H1 (cell line): ENCODE measurements at regions not wholly inside any gene's neighbourhood (a gene's known extent, or its start where the extent isn't known, plus 50 kb on each side); places are given as distances from the start of the nearest gene placed in this dataset.

ENCODE experiments used
- CTCF ChIA-PET: fragments of 300-600 bp; sonication (Branson Sonifier 250); formaldehyde crosslinking; loops from one replicate; lab custom pipeline; 2021; ENCODE audit not compliant: partially characterized antibody; lab: Charles Lee
- POLR2A ChIA-PET: fragments of 300-600 bp; sonication (Branson Sonifier 250); formaldehyde crosslinking; loops from one replicate; lab custom pipeline; 2021; ENCODE audit warnings: inconsistent platforms; ENCODE audit not compliant: partially characterized antibody; lab: Charles Lee
- DNase-seq, 2 experiments: peaks; one replicate each; pipeline versions ENCODE4 v3.0.0 to v3.0.0-alpha.2; 2010 to 2022; ENCODE audit warnings: low spot score in 2 of 2, low read depth in 1 of 2, mixed read lengths in 1 of 2
- FAIRE-seq: peaks from 2 replicates; lab custom pipeline; 2011; peaks lifted over from hg19 to GRCh38; lab: Jason Lieb, UNC
- H2AFZ ChIP-seq: 2 replicates; pipeline ENCODE4 v1.8.1; 2012; ENCODE audit warnings: low read length, inconsistent platforms
- H2AK5ac ChIP-seq: 2 replicates; pipeline ENCODE4 v1.6.1; 2013; ENCODE audit warnings: low read depth, low read length
- H2BK120ac ChIP-seq: replicated peaks from 2 replicates; pipeline ENCODE3; 2013; ENCODE audit warnings: low read depth, low read length, inconsistent platforms
- H2BK12ac ChIP-seq: 2 replicates; pipeline ENCODE4 v1.6.1; 2013; ENCODE audit warnings: low read depth, low read length
- H2BK15ac ChIP-seq: 2 replicates; pipeline ENCODE4 v1.6.1; 2013; ENCODE audit warnings: low read length
- H2BK20ac ChIP-seq: 2 replicates; pipeline ENCODE4 v1.6.1; 2013; ENCODE audit warnings: low read length
- H2BK5ac ChIP-seq: 2 replicates; pipeline ENCODE4 v1.6.1; 2013; ENCODE audit warnings: low read depth, low read length
- H3K14ac ChIP-seq: 2 replicates; pipeline ENCODE4 v1.6.1; 2013; ENCODE audit warnings: inconsistent platforms; ENCODE audit not compliant: insufficient read length
- H3K18ac ChIP-seq: 2 replicates; pipeline ENCODE4 v1.6.1; 2013; ENCODE audit warnings: low read length; ENCODE audit errors: extremely low read depth
- H3K23ac ChIP-seq: 2 replicates; pipeline ENCODE4 v1.6.1; 2013; ENCODE audit warnings: inconsistent platforms; ENCODE audit not compliant: insufficient read length
- H3K23me2 ChIP-seq: 2 replicates; pipeline ENCODE4 v1.6.1; 2013; ENCODE audit warnings: low read depth, low read length
- H3K27ac ChIP-seq: 2 replicates; pipeline ENCODE4 v1.6.1; 2011; ENCODE audit warnings: low read depth, low read length, inconsistent platforms
- H3K27me3 ChIP-seq, 4 experiments: replicated peaks in 1 of 4; 1 replicate in 1 of 4; 2 replicates in 3 of 4; pipeline versions ENCODE4 v1.6.1 to v1.8.1; 2011 to 2013; ENCODE audit warnings: low read length in 3 of 4, mild to moderate bottlenecking in 3 of 4, inconsistent platforms in 2 of 4, mixed read lengths in 2 of 4, moderate library complexity in 1 of 4; ENCODE audit not compliant: control insufficient read depth in 3 of 4, insufficient read depth in 3 of 4; ENCODE audit errors: extremely low read depth in 1 of 4
- H3K36me3 ChIP-seq, 4 experiments: 2 replicates each; pipeline versions ENCODE4 v1.6.1 to v1.8.1; 2011 to 2013; ENCODE audit warnings: mild to moderate bottlenecking in 4 of 4, low read length in 3 of 4, moderate library complexity in 2 of 4, control low read depth in 1 of 4, inconsistent platforms in 1 of 4; ENCODE audit not compliant: insufficient read depth in 4 of 4, control insufficient read depth in 2 of 4
- H3K4ac ChIP-seq: replicated peaks from 2 replicates; pipeline ENCODE3; 2013; ENCODE audit warnings: low read length, low read depth, mixed read lengths, inconsistent platforms; ENCODE audit not compliant: insufficient read length
- H3K4me1 ChIP-seq, 4 experiments: replicated peaks in 1 of 4; 1 replicate in 1 of 4; 2 replicates in 3 of 4; pipeline versions ENCODE4 v1.6.1 to v1.8.1; 2011 to 2013; ENCODE audit warnings: low read length in 3 of 4, inconsistent platforms in 2 of 4, mixed read lengths in 1 of 4; ENCODE audit not compliant: insufficient read depth in 4 of 4, control insufficient read depth in 3 of 4
- H3K4me2 ChIP-seq, 2 experiments: 2 replicates each; pipeline versions ENCODE4 v1.6.1 to v1.8.1; 2011 to 2013; ENCODE audit warnings: low read depth in 2 of 2, low read length in 2 of 2, control low read depth in 1 of 2, inconsistent platforms in 1 of 2, mild to moderate bottlenecking in 1 of 2; ENCODE audit not compliant: insufficient read depth in 1 of 2
- H3K4me3 ChIP-seq, 4 experiments: fragments of 200-600, 300-600 bp in 1 of 4; sonication (generic), shearing (Covaris generic), sonication (Bioruptor Twin) in 1 of 4; 2 replicates each; pipeline versions ENCODE4 v1.5.1 to v1.8.1; 2011 to 2016; ENCODE audit warnings: low read length in 4 of 4, low read depth in 3 of 4, control low read depth in 2 of 4, inconsistent platforms in 2 of 4, mild to moderate bottlenecking in 2 of 4, mixed read lengths in 1 of 4, moderate library complexity in 1 of 4; ENCODE audit not compliant: insufficient read depth in 2 of 4; ENCODE audit errors: extremely low read depth in 1 of 4
- H3K56ac ChIP-seq: replicated peaks from 2 replicates; pipeline ENCODE3; 2013; ENCODE audit warnings: low read depth, mild to moderate bottlenecking, mixed read lengths, low read length, inconsistent platforms; ENCODE audit not compliant: insufficient read length
- H3K79me1 ChIP-seq: 2 replicates; pipeline ENCODE4 v1.6.1; 2013; ENCODE audit warnings: low read depth, low read length, control low read depth
- H3K79me2 ChIP-seq, 2 experiments: 2 replicates each; pipeline versions ENCODE4 v1.6.1 to v1.8.1; 2012 to 2013; ENCODE audit warnings: low read length in 2 of 2, mild to moderate bottlenecking in 2 of 2, inconsistent platforms in 1 of 2; ENCODE audit not compliant: insufficient read depth in 2 of 2, control insufficient read depth in 1 of 2
- H3K9ac ChIP-seq, 4 experiments: replicated peaks in 1 of 4; 1 replicate in 1 of 4; 2 replicates in 3 of 4; pipeline versions ENCODE4 v1.6.1 to v1.8.1; 2011 to 2013; ENCODE audit warnings: low read depth in 3 of 4, low read length in 3 of 4, control low read depth in 2 of 4, mild to moderate bottlenecking in 2 of 4, moderate library complexity in 2 of 4, inconsistent platforms in 1 of 4; ENCODE audit errors: extremely low read depth in 1 of 4
- H3K9me3 ChIP-seq, 2 experiments: 2 replicates each; pipeline versions ENCODE4 v1.6.1 to v1.8.1; 2012 to 2013; ENCODE audit warnings: mild to moderate bottlenecking in 2 of 2, moderate library complexity in 2 of 2, control low read depth in 1 of 2, inconsistent platforms in 1 of 2, low read depth in 1 of 2, low read length in 1 of 2, mixed read lengths in 1 of 2; ENCODE audit not compliant: insufficient read depth in 2 of 2
- H4K20me1 ChIP-seq, 2 experiments: replicated peaks in 1 of 2; 2 replicates each; pipeline versions ENCODE3 to v1.8.1; 2011 to 2013; ENCODE audit warnings: inconsistent platforms in 2 of 2, low read length in 2 of 2, mild to moderate bottlenecking in 1 of 2; ENCODE audit not compliant: insufficient read depth in 2 of 2, control insufficient read depth in 1 of 2
- H4K5ac ChIP-seq: 2 replicates; pipeline ENCODE4 v1.6.1; 2013; ENCODE audit warnings: low read length, low read depth, mixed read lengths, inconsistent platforms; ENCODE audit not compliant: insufficient read length
- H4K8ac ChIP-seq: 2 replicates; pipeline ENCODE4 v1.8.0; 2013; ENCODE audit warnings: mild to moderate bottlenecking, moderate library complexity, low read length, inconsistent platforms; ENCODE audit not compliant: insufficient read depth; ENCODE audit errors: extremely low read depth
- H4K91ac ChIP-seq: replicated peaks from 2 replicates; pipeline ENCODE3; 2013; ENCODE audit warnings: low read length, mixed read lengths, inconsistent platforms; ENCODE audit not compliant: insufficient read length
- EGR1 ChIP-seq: IDR thresholded peaks from 2 replicates; pipeline ENCODE4 v1.6.1; 2011; ENCODE audit warnings: low read depth, low read length, borderline replicate concordance
- GTF2F1 ChIP-seq: IDR thresholded peaks from 2 replicates; pipeline ENCODE4 v1.6.1; 2012; ENCODE audit warnings: low read depth, low read length, improper control_type of control experiment, borderline replicate concordance
- JUN ChIP-seq: IDR thresholded peaks from 2 replicates; pipeline ENCODE4 v1.6.1; 2011; ENCODE audit warnings: low read depth, mild to moderate bottlenecking, improper control_type of control experiment, low read length
- NRF1 ChIP-seq: IDR thresholded peaks from 2 replicates; pipeline ENCODE4 v1.6.1; 2011; ENCODE audit warnings: mild to moderate bottlenecking, low read depth, low read length, improper control_type of control experiment
- POU5F1 ChIP-seq: IDR thresholded peaks from 2 replicates; pipeline ENCODE4 v1.6.1; 2011; ENCODE audit warnings: low read depth, mild to moderate bottlenecking, low read length, moderate library complexity
- RBBP5 ChIP-seq: IDR thresholded peaks from 2 replicates; pipeline ENCODE4 v1.7.1; 2012; ENCODE audit warnings: low read depth, mild to moderate bottlenecking, inconsistent platforms, low read length, moderate library complexity, borderline replicate concordance
- RFX5 ChIP-seq: IDR thresholded peaks from 2 replicates; pipeline ENCODE4 v1.6.1; 2011; ENCODE audit warnings: low read depth, low read length, improper control_type of control experiment, borderline replicate concordance
- SIN3A ChIP-seq, 2 experiments: IDR thresholded peaks in 1 of 2; conservative IDR thresholded peaks in 1 of 2; 2 replicates each; pipeline ENCODE4 v1.6.1; 2011 to 2012; ENCODE audit warnings: low read length in 2 of 2, improper control_type of control experiment in 1 of 2, low read depth in 1 of 2, mild to moderate bottlenecking in 1 of 2
- SIRT6 ChIP-seq: IDR thresholded peaks from one replicate; pipeline ENCODE4 v1.7.1; 2012; ENCODE audit warnings: low read length, inconsistent platforms
- TCF12 ChIP-seq: IDR thresholded peaks from 2 replicates; pipeline ENCODE4 v1.6.1; 2011; ENCODE audit warnings: low read depth, mild to moderate bottlenecking, low read length
- TEAD4 ChIP-seq: IDR thresholded peaks from 2 replicates; pipeline ENCODE4 v1.6.1; 2012; ENCODE audit warnings: low read depth, low read length, inconsistent platforms, mixed read lengths
- WGBS, 2 experiments: shearing (Covaris generic) in 1 of 2; methylation state at CpG; one replicate each; pipeline versions ENCODE4 v1.1.6 to v1.1.7; 2013 to 2015; ENCODE audit warnings: low lambda C conversion rate in 2 of 2, mixed read lengths in 2 of 2, inconsistent platforms in 1 of 2, low coverage in 1 of 2, missing lambda C conversion rate in 1 of 2; ENCODE audit not compliant: insufficient replicate concordance in 2 of 2, insufficient coverage in 1 of 2, insufficient read length in 1 of 2; ENCODE audit errors: extremely low coverage in 1 of 2, missing lambda C conversion rate in 1 of 2; 5-methylcytosine and 5-hydroxymethylcytosine counted together
- TF ChIP-seq, protein P1 (sequence below): IDR thresholded peaks from 2 replicates; pipeline ENCODE4 v1.6.1; 2011; ENCODE audit warnings: low read length, improper control_type of control experiment
- TF ChIP-seq, protein P2 (sequence below): IDR thresholded peaks from 2 replicates; pipeline ENCODE4 v1.6.1; 2011; ENCODE audit warnings: low read depth, mild to moderate bottlenecking, low read length; ENCODE audit not compliant: insufficient read depth

DNA sequence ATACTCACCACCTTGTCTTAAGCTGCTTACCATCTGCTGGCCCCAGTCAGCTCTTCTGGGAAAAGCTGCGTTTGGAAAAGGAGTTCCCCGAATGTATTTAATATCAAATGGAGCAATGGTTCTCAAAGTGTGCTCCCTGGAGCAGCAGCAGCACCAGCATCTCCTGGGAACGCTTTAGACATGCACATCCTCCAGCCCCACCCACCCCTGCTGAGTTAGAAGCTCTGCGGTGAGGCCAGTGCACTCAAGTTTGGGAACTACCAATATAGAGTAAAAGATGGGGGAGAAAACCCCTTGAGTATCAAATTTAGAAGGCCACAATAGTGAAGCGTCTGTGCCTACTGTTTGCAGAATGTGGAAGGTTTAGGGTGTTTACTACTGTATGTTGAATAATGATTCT, 124.0 kb upstream of the TOPAZ1 start:
- Histone ChIP-seq H2AFZ (no peak overlapping the region), H3K27ac (no peak overlapping the region), H4K20me1 (no peaks in the 10 kb centered on the region), H3K56ac (no peak overlapping the region), H3K4me3 (no peak overlapping the region), H3K14ac (no peak overlapping the region), H3K4me1 (peaks cover 2 to 7% (median 3%) of the 10 kb centered on the region in 4 experiments; a peak in 5 of 7 replicates), H2BK5ac (no peak overlapping the region), H3K23me2 (no peaks in the 10 kb centered on the region), H3K79me2 (no peaks in the 10 kb centered on the region), H3K79me1 (no peaks in the 10 kb centered on the region), H3K18ac (no peak overlapping the region), H3K4me2 (no peak overlapping the region), H2BK12ac (no peak overlapping the region), H2AK5ac (no peak overlapping the region), H2BK15ac (no peak overlapping the region), H3K9me3 (no peaks in the 10 kb centered on the region), H4K8ac (no peak overlapping the region), H4K5ac (no peak overlapping the region), H3K4ac (no peak overlapping the region), H3K27me3 (no peaks in the 10 kb centered on the region; a peak in 1 of 7 replicates), H3K23ac (no peak overlapping the region), H3K36me3 (no peaks in the 10 kb centered on the region), H3K9ac (no peak overlapping the region), H2BK120ac (no peak overlapping the region), H2BK20ac (no peak overlapping the region), H4K91ac (no peak overlapping the region)
- no peak for FAIRE-seq
- 83% methylated on average over 5 of the region's 5 CpGs; no CpG with 5 or more reads in 1 of the 2 experiments for WGBS, 2 experiments
- CTCF ChIA-PET = interaction anchor here (0.8 kb wide), 1 partner anchor 38 kb away, joined by 3 read pairs; no protein-coding TSS in a partner anchor
- POLR2A ChIA-PET = interaction anchor here (0.7 to 1.1 kb wide), 2 partner anchors 9 to 121 kb away, joined by 3 read pairs; no protein-coding TSS in a partner anchor
- DNase-seq = no peak
- TF ChIP-seq SIN3A (conservative IDR thresholded peaks at IDR 0.05 in 1 of 2, IDR thresholded peaks at IDR 0.05 in 1 of 2; ENCODE audit: low read depth in 1 of 2, low read length in 2 of 2) = no peak
- TF ChIP-seq EGR1 = no peak
- no peak for TF ChIP-seq POU5F1
- TF ChIP-seq NRF1 = no peak
- TF ChIP-seq GTF2F1 = no peak
- no peak for TF ChIP-seq JUN
- TF ChIP-seq SIRT6 = no peak
- TF ChIP-seq TCF12 = no peak
- TF ChIP-seq, protein P1, sequence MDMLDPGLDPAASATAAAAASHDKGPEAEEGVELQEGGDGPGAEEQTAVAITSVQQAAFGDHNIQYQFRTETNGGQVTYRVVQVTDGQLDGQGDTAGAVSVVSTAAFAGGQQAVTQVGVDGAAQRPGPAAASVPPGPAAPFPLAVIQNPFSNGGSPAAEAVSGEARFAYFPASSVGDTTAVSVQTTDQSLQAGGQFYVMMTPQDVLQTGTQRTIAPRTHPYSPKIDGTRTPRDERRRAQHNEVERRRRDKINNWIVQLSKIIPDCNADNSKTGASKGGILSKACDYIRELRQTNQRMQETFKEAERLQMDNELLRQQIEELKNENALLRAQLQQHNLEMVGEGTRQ = no peak
- TF ChIP-seq RFX5 = no peak
- TF ChIP-seq, protein P2, sequence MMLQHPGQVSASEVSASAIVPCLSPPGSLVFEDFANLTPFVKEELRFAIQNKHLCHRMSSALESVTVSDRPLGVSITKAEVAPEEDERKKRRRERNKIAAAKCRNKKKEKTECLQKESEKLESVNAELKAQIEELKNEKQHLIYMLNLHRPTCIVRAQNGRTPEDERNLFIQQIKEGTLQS = no peak
- no peak for TF ChIP-seq TEAD4
- no peak for TF ChIP-seq RBBP5
